GM19238 (cell line): ENCODE measurements at regions not wholly inside any gene's neighbourhood (a gene's known extent, or its start where the extent isn't known, plus 50 kb on each side); places are given as distances from the start of the nearest gene placed in this dataset.

ENCODE experiments used
- DNase-seq: peaks from one replicate; pipeline ENCODE4 v3.0.0; 2011; ENCODE audit warnings: low spot score; ENCODE audit not compliant: insufficient read length

DNA sequence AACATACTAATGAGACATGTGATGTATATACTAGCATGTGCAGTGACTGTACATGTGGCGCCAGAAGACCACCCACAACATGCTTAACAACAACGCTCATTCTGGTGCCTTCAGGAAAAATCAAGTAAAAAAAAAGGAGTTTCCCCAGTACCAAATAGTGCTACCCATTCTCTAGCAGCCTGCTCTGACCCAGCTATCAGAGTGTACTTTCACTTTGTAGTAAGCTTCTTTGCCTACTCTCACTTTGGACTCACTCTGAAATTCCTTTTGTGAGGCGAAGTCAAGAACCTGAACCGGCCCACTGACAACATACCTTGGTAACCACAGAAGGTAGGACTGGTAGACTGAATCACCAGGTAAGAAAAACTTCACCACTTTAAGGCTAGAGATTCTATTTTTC is 1100.0 kb downstream of the GRIK2 start:
- DNase-seq, result no peak

- DNase-seq, result no peak
Measured at GRCh38 chr6:102488729-102489128, 1095.2 kb downstream of the GRIK2 start.

DNA sequence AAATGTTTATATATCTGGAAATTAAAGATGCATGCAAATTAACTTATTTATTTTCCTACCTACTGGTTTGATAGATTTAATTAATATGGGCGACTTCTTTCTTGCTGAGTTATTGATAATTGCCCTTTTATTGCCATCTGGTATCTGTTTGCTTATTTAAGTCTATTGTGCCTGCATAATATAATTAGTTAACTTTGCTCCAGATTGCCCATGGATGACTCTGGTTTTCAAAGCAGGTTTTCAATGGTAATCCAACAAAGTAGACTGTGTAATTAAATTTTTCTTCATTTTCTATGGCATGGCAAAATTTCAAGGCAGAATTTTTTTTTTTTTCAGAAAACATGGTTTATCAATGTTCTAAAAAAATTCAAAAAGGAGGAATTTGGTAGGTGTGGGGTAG is 1092.0 kb downstream of the GRIK2 start:
- no peak for DNase-seq

- no peak for DNase-seq
Measured at GRCh38 chr6:102474041-102474807, 1080.7 kb downstream of the GRIK2 start.

GRCh38 chr6:102458990-102459389 is 1065.5 kb downstream of the GRIK2 start:
- no peak for DNase-seq

GRCh38 chr6:102438171-102438570 is 1044.7 kb downstream of the GRIK2 start:
- DNase-seq, result no peak

- no peak for DNase-seq
Measured at GRCh38 chr6:102417368-102417998, 1024.0 kb downstream of the GRIK2 start.

GRCh38 chr6:102415891-102416290 is 1022.4 kb downstream of the GRIK2 start:
- no peak for DNase-seq

DNA sequence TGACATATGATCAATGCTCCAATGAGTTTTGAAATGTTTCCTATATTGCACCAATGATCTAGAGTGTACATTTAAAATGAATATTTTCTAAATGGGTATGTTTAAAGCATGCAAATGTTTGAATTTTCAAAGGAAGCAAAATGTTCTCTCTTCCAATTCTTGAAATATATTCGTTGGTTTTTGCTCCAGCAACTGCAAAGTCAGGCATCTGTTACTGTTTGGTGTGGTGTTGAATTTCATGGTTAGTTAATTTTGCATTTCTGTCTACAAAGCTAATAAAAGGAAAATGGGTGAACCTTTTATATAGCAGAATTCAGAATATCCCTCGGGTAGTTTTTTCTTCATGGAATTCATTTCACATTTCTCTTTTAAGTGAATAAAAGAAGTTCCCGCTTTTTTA is 1018.3 kb downstream of the GRIK2 start:
- DNase-seq, result no peak

GRCh38 chr6:102407886-102408741 is 1014.6 kb downstream of the GRIK2 start:
- DNase-seq, result no peak

- DNase-seq, result no peak
Measured at GRCh38 chr6:102405860-102406259, 1012.4 kb downstream of the GRIK2 start.

GRCh38 chr6:102402635-102403329 is 1009.3 kb downstream of the GRIK2 start:
- no peak for DNase-seq

DNA sequence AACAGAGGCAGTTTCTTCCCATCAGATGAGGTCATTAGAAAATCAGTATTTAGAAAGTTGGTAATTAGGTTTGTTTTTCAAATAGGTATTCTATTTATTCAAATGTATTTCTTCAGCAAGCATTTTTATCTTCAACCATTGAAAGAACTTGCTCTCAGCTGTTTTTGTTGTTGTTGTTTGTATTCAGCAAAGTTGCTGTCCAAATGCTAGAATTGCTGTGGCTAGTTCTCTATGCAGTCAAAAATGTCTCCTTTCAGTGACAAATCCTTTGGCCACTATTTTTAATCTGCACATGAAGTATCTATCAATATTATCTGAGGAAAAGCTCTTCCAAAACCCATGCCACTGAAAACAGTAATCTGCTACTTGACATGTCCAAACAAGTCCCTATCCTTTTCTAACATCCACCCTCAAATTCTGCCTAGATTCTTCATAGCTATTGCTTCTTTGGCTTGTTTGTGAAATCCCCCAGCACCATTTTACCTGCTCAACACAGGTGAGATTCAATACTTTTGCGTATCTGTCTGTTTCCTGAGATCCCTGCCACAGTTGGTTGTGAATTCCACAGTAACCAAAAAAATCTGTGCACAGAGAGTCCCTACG is 1005.4 kb downstream of the GRIK2 start:
- DNase-seq, result no peak

GRCh38 chr6:102390541-102390940 is 997.0 kb downstream of the GRIK2 start:
- DNase-seq, result no peak

- DNase-seq, result no peak
Measured at GRCh38 chr6:102389994-102390393, 996.5 kb downstream of the GRIK2 start.

DNA sequence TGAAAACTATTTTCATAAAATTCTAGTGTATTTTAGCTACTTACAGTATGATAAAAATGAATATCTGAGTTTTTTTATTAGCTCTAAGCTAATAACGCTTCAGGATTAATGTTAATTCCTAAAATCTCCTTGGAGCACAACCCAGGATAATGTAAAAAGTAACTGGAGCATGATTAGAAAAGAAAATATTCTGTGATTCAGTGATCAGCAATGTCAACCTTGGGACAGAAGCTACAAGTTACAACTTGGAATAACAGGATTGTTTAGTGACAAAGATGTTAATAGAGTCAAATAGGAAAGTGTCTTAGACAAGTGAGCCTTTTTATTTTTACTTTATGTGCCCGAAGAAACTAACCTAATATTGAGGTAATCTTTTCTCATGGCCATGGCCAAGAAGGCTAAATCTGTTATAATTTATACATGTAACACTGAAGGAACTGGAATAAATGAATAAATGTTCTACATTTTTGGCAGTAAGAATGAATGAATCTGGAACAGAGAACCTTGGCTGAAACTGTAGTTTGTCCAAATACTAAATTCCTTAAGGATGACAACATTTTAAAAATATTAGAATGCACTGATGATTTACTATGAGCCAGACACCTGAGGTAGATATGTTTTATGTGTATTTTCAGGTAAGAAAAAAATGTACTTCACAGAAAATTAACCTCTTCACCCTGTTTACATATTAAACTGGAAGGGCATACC is 994.0 kb downstream of the GRIK2 start:
- DNase-seq, result no peak

- DNase-seq, result no peak
Measured at GRCh38 chr6:102381203-102381602, 987.7 kb downstream of the GRIK2 start.

DNA sequence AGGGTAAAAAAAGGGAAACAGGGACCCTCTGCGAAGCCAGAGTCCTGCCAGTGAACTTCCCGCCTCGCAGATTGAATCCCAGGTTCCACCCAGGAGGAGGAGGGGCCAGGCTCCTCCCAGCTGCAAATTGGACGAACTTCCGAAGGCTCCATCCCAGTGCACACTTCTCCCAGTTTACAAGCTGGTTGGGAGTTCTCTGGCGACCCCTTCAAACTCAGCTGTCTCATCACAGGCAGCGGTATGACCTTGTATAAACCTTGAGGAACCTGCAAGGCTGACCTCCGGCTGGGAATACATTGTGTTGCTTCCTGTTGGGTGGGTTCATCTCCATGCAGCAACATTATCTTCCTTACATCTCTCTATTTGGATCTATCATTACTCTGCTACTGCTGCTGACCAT is 962.7 kb downstream of the GRIK2 start:
- DNase-seq, result no peak

- DNase-seq, result no peak
Measured at GRCh38 chr6:102355578-102355977, 962.1 kb downstream of the GRIK2 start.

- DNase-seq, result no peak
Measured at GRCh38 chr6:102352552-102352951, 959.0 kb downstream of the GRIK2 start.

GRCh38 chr6:102344769-102345168 is 951.3 kb downstream of the GRIK2 start:
- DNase-seq, result no peak
